Esophagus (tissue), 2 donors: ENCODE measurements at regions not wholly inside any gene's neighbourhood (a gene's known extent, or its start where the extent isn't known, plus 50 kb on each side); places are given as distances from the start of the nearest gene placed in this dataset.

ENCODE experiments used
- H3K27ac ChIP-seq, 2 donors: one replicate each; pipeline ENCODE4 v1.5.1; 2013; ENCODE audit warnings: low read depth in 2 of 2, mild to moderate bottlenecking in 2 of 2, inconsistent platforms in 1 of 2, low read length in 1 of 2, moderate library complexity in 1 of 2
- H3K27me3 ChIP-seq, 2 donors: one replicate each; pipeline ENCODE4 v1.6.1; 2013; ENCODE audit warnings: low read length in 2 of 2, control low read depth in 1 of 2, mild to moderate bottlenecking in 1 of 2; ENCODE audit not compliant: insufficient read depth in 2 of 2, control insufficient read depth in 1 of 2
- H3K36me3 ChIP-seq, 2 donors: one replicate each; pipeline ENCODE4 v1.6.1; 2013; ENCODE audit warnings: low read length in 1 of 2; ENCODE audit not compliant: control insufficient read depth in 2 of 2, insufficient read depth in 2 of 2
- H3K4me1 ChIP-seq, 2 donors: one replicate each; pipeline ENCODE4 v1.6.1; 2013; ENCODE audit warnings: low read length in 1 of 2; ENCODE audit not compliant: control insufficient read depth in 2 of 2, insufficient read depth in 2 of 2
- H3K4me3 ChIP-seq, 2 donors: one replicate each; pipeline ENCODE4 v1.5.1; 2013; ENCODE audit warnings: low read length in 2 of 2, mild to moderate bottlenecking in 2 of 2, low read depth in 1 of 2, moderate library complexity in 1 of 2
- H3K9me3 ChIP-seq, 2 donors: one replicate each; pipeline ENCODE4 v1.6.1; 2013; ENCODE audit warnings: mild to moderate bottlenecking in 2 of 2, low read depth in 1 of 2, low read length in 1 of 2, moderate library complexity in 1 of 2; ENCODE audit not compliant: control insufficient read depth in 2 of 2, insufficient read depth in 1 of 2
- WGBS, 2 donors: extraction: QIAGEN DNeasy Blood & Tissue Kit; methylation state at CpG; one replicate each; pipeline ENCODE4 v1.1.7; 2013; 5-methylcytosine and 5-hydroxymethylcytosine counted together
- donor health status: healthy with polysubstance abuse.
- donor health status: Bipolar disorder and iron deficiency.

DNA sequence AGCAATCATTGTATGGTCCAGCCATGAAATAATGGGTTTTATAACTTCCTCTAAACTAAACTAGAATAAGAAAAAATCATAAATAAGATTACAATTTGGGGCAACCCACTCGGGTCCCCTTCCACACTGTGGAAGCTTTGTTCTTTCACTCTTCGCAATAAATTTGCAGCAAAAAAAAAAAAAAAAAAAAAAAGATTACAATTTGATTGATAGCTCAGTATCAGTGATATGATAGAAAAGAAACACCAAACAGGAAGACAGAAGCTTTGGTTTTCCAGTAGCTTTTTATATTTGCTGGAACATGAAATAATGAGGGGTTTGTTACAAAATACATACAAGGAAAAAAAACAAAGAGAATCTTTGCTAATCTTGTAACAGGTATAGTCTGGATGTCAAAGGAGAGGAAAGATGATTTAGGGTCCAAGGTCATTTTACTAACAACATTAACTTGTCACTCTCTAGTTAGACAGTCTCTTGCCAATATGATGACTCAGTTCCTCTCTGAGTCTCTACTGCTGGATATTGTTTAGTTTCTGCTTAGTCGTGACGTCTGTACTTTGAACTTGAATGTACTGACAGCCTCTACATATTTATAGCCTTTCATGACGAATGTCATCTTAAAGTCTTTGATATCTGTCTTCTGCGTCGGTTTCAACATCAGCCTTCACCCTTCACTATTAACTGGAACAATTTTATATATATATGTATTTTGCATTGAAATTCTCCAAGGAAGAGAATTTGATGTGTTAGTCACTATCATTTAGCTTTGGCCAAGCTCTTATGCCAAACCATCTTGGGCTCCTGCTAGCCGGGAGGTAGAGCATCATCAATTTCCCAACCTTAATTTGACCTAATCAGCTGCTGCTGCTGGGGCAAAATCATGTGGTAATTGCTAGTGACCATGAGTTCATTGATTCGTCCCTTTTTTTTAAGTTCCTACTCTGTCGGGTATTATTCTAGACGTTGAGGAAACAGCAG, 213.1 kb upstream of the STXBP5 start:
- Histone ChIP-seq H3K4me1 (no peaks in the 10 kb centered on the region), H3K27ac (no peak overlapping the region), H3K4me3 (no peak overlapping the region), H3K27me3 (no peaks in the 10 kb centered on the region), H3K36me3 (no peaks in the 10 kb centered on the region), H3K9me3 (no peaks in the 10 kb centered on the region)
- WGBS, 2 donors, result 71 to 72% methylated on average over 11 of the region's 11 CpGs

DNA sequence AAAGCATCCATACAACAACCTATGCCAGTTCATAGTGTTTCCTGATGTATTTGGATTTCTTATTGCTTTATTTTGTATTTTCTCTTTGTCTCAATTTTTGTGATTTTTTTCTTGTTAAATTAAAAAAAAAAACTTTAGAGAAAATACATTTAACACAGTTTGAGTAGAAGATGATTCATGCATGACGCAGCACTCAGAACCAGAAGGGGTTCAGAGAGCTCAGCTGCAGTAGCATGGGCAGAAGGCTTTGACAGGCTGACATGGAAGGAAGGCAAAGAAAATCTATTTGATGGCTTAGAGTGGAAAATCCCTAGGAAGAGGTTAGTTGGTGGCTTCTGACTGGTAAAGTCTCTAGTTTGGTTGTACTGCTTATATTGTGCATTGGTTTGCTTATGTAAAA, 207.2 kb upstream of the STXBP5 start:
- Histone ChIP-seq H3K9me3 (no peaks in the 10 kb centered on the region), H3K36me3 (no peaks in the 10 kb centered on the region), H3K27ac (no peak overlapping the region), H3K4me1 (no peaks in the 10 kb centered on the region), H3K27me3 (no peaks in the 10 kb centered on the region), H3K4me3 (no peak overlapping the region)
- 93 to 96% methylated on average over 1 of the region's 1 CpG for WGBS, 2 donors

DNA sequence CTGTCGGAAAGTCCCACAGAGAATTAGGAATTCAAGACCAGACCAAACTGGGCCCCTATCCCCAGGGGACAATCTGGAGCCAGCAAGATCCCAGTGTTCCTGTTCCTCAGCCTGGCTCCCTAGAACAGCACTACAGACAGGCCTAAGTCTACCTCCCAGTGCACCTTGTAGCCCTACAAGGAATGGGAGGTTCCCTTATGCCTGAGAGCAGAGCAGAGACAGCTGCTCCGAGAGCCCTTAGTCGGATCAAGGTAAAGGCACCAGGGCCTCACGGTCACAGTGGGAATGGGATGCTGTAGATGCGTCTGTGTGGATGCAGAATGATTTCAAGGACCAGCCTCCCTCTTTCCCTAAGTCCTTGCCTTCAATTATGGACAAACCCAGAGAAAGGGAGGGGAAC, 204.5 kb upstream of the STXBP5 start:
- Histone ChIP-seq H3K9me3 (no peaks in the 10 kb centered on the region), H3K4me3 (no peak overlapping the region), H3K27ac (no peak overlapping the region), H3K4me1 (no peaks in the 10 kb centered on the region), H3K27me3 (no peaks in the 10 kb centered on the region), H3K36me3 (no peaks in the 10 kb centered on the region)
- 90 to 91% methylated on average over 5 of the region's 5 CpGs for WGBS, 2 donors

DNA sequence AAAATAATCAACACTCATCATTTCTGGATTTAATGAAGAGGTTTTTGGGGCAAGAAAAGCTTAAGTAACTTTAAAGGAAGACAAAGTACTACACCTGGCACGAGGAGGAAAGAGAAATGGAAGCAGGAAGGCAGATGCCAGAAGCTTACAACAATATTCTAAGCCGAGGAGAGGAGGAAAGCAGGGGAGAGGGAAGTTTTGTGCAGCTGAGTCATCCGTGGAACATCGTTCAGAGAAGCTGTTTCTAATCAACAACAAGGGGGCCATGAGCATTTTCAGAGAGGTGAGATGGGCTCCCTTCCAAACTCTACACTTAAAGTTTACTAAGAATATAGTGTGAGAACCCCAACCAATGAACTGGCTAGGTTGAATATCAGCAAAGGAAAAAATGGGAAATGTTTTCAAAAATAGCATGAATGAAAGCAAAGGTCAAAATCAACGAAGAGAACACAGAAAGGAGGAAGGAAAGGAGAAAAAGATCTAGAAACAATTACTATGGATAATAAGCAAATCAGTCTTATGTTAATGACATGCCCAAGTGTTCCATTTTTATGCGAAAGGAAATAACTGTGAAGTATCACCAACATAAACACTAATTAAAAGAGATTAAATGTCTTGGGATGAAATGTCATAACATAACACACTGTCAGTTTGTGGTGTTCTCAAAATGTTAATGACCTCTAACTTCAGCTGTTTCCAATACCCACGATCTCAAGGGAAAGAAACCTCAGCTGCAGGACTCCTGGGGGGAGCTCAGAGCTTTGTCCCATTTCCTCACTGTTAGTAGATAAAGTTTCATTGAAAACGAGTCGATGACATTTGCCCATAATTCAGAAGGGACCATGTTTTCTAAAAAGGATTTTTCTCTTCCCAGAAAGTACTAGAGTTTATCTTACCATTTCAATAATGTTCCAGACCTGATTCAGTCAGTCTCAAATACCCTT, 203.4 kb upstream of the STXBP5 start:
- Histone ChIP-seq H3K27ac (no peak overlapping the region), H3K4me1 (no peaks in the 10 kb centered on the region), H3K4me3 (no peak overlapping the region), H3K9me3 (no peaks in the 10 kb centered on the region), H3K27me3 (no peaks in the 10 kb centered on the region), H3K36me3 (no peaks in the 10 kb centered on the region)
- WGBS, 2 donors, result 38 to 40% methylated on average over 9 of the region's 9 CpGs

DNA sequence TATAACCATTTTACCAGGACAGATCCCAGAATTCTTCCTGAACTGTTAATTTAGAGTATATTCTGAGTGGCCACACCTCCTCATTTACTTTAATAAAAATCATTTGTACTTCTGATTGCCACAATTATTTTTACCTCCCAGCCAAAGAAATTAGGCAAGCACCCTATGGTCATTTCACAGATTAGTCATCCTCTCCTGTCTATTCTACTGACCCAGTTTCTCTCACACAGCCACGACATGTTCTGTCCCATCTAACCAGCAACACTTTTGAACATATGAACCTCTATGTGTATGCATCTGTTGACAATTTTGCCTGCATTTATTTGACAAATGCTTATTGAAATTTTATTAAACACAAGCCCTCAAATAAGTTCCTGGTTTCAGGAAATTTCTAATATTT, 202.6 kb upstream of the STXBP5 start:
- Histone ChIP-seq H3K4me1 (no peaks in the 10 kb centered on the region), H3K27me3 (no peaks in the 10 kb centered on the region), H3K36me3 (no peaks in the 10 kb centered on the region), H3K27ac (no peak overlapping the region), H3K9me3 (no peaks in the 10 kb centered on the region), H3K4me3 (no peak overlapping the region)
- 58 to 64% methylated on average over 1 of the region's 1 CpG for WGBS, 2 donors

DNA sequence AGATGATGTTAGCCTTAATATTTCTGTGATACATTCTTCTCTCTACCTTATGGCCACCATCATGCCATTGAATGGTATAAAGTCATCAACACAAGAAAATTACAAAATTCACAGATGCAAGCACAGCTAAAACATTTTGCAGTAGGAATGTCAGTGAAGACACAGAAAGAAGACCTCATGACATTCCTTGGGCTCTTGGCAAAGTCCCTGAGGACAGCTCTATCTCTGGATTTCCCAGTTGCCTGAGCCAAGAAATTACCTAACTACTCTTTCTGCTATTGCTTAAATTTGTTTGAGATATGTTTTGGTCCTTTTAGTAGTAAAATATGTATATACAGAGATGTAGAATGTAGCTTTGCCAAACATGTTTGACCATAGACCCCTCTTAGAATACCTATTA, 201.0 kb upstream of the STXBP5 start:
- no peaks in the 10 kb centered on the region for H3K27me3 ChIP-seq
- H3K36me3 ChIP-seq, result no peaks in the 10 kb centered on the region

DNA sequence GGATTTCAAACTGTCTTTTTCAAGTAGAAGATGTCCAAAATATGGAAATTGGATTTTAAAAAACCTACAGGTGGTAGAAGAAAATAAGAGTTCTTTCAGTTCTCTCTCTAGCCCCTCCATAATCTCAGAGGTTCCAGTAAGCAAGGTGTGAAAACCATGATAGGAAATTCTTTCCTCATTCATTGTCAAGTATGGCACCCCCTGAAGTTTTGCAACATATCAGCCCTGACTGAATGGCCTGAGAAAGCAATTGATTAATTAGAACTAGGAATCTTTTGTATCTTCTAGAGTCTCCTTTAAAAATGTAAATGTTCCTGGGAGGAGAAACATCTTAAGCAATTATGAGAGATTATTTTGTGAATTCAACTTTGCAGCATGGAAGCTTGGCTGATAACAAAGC, 198.7 kb upstream of the STXBP5 start:
- Histone ChIP-seq H3K4me3 (no peak overlapping the region), H3K4me1 (no peaks in the 10 kb centered on the region), H3K9me3 (no peaks in the 10 kb centered on the region), H3K27me3 (no peaks in the 10 kb centered on the region), H3K36me3 (no peaks in the 10 kb centered on the region), H3K27ac (no peak overlapping the region)

More for the DNA sequence above, 201.0 kb upstream of the STXBP5 start:
- H3K4me1 ChIP-seq, result no peaks in the 10 kb centered on the region
- H3K4me3 ChIP-seq, result no peak overlapping the region
- no peak overlapping the region for H3K27ac ChIP-seq
- no peaks in the 10 kb centered on the region for H3K9me3 ChIP-seq

DNA sequence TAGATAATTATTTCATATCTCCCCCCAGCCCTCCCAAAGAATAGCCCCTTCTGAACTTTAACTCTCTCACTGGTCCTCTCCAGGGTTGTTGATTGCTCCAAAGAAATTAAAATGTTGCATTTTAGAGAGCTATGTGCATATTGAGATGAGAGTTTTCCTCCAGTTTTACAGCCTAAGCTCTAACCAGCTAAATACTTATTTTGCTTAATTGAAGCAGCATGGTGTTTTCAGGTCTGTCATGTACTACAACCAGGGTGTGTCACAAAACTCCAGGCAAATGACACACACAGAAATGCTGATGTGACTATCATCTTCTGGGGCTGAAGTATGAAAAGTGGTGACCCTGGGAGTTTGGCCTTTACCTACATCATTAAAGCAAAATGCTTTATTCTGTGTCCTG, 196.8 kb upstream of the STXBP5 start:
- Histone ChIP-seq H3K9me3 (no peaks in the 10 kb centered on the region), H3K4me1 (no peaks in the 10 kb centered on the region), H3K27ac (no peak overlapping the region), H3K36me3 (no peaks in the 10 kb centered on the region), H3K27me3 (no peaks in the 10 kb centered on the region), H3K4me3 (no peak overlapping the region)

DNA sequence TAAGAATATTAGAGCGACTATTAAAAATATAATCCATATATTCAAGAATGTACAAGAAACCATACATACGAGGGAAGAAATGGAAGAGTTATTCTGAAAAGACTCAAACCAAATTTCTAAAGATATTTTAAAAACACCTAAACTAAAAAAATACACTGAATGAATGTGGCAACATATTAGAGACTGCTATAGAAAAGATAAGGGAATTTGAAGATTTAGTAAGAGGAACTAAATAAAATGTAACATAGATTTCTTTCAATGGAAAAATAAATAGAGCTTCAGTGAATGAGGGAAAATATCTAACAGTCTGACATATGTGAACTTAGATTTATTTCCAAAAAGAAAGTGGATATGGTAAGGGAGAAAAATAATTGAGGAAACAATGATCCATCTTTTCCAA, 194.9 kb upstream of the STXBP5 start:
- 86 to 94% methylated on average over 2 of the region's 2 CpGs for WGBS, 2 donors
- H3K4me3 ChIP-seq, result no peak overlapping the region
- no peaks in the 10 kb centered on the region for H3K27me3 ChIP-seq
- H3K4me1 ChIP-seq, result no peaks in the 10 kb centered on the region
- H3K36me3 ChIP-seq, result no peaks in the 10 kb centered on the region
- no peaks in the 10 kb centered on the region for H3K9me3 ChIP-seq
- no peak overlapping the region for H3K27ac ChIP-seq
